ENCODE measurements at regions not wholly inside any gene's neighbourhood (a gene's known extent, or its start where the extent isn't known, plus 50 kb on each side); places are given as distances from the start of the nearest gene placed in this dataset.
"Not testable (repeated sequence)": the region's sequence is repeated elsewhere in the genome, so short reads cannot be mapped to it uniquely, and the experiment has no call there.

GRCh38 chr19:31448221-31448657 lies 99.0 kb upstream of the TSHZ3 start:
- no peak for DNase-seq

GRCh38 chr19:31449379-31449778 lies 100.1 kb upstream of the TSHZ3 start:
- no peak for DNase-seq

- no peak for DNase-seq
These were observed 101.5 kb upstream of the TSHZ3 start for GRCh38 chr19:31450696-31451095.

- no peak for DNase-seq
These were observed 102.6 kb upstream of the TSHZ3 start for GRCh38 chr19:31451686-31452330.

- no peak for DNase-seq
These were observed 110.2 kb upstream of the TSHZ3 start for GRCh38 chr19:31459430-31459829.

GRCh38 chr19:31461814-31462539 lies 112.7 kb upstream of the TSHZ3 start:
- DNase-seq: no peak

- no peak for DNase-seq
These were observed 121.1 kb upstream of the TSHZ3 start for GRCh38 chr19:31470229-31470939.

- no peak for DNase-seq
These were observed 121.7 kb upstream of the TSHZ3 start for GRCh38 chr19:31470952-31471351.

GRCh38 chr19:31478241-31478640 lies 129.0 kb upstream of the TSHZ3 start:
- DNase-seq: no peak

- DNase-seq: no peak
These were observed 134.1 kb upstream of the TSHZ3 start for GRCh38 chr19:31483226-31483857.

- DNase-seq: not testable (repeated sequence)
These were observed 135.7 kb upstream of the TSHZ3 start for GRCh38 chr19:31484858-31485410.

- DNase-seq: no peak
These were observed 136.2 kb upstream of the TSHZ3 start for GRCh38 chr19:31485472-31485871.

GRCh38 chr19:31491242-31491641 lies 142.0 kb upstream of the TSHZ3 start:
- DNase-seq: no peak

GRCh38 chr19:31492050-31492449 lies 142.8 kb upstream of the TSHZ3 start:
- no peak for DNase-seq

GRCh38 chr19:31496076-31496475 lies 146.8 kb upstream of the TSHZ3 start:
- no peak for DNase-seq

GRCh38 chr19:31497709-31498108 lies 148.5 kb upstream of the TSHZ3 start:
- no peak for DNase-seq

GRCh38 chr19:31498781-31499180 lies 149.5 kb upstream of the TSHZ3 start:
- DNase-seq: no peak

GRCh38 chr19:31499281-31500196 lies 150.3 kb upstream of the TSHZ3 start:
- DNase-seq: no peak

GRCh38 chr19:31500197-31500830 lies 151.1 kb upstream of the TSHZ3 start:
- DNase-seq: no peak

- no peak for DNase-seq
These were observed 151.7 kb upstream of the TSHZ3 start for GRCh38 chr19:31500946-31501345.

GRCh38 chr19:31501427-31502195 lies 152.4 kb upstream of the TSHZ3 start:
- no peak for DNase-seq
